Stomach (tissue), 4 donors: ENCODE measurements at regions not wholly inside any gene's neighbourhood (a gene's known extent, or its start where the extent isn't known, plus 50 kb on each side); places are given as distances from the start of the nearest gene placed in this dataset.

Experiments
- EP300 ChIP-seq: sonication (generic); formaldehyde crosslinking; IDR thresholded peaks from one replicate; pipeline ENCODE4 v1.6.1; 2017; ENCODE audit warnings: antibody characterized with exemption
- POLR2A ChIP-seq, 4 donors: fragments of 450-650 bp; IDR thresholded peaks; one replicate each; pipeline ENCODE4 v1.6.1; 2016; ENCODE audit warnings: antibody characterized with exemption in 4 of 4, control low read depth in 2 of 4, mild to moderate bottlenecking in 1 of 4, moderate library complexity in 1 of 4
- TF ChIP-seq, protein P1 (sequence below), 7 experiments: fragments of 450-650 bp in 4 of 7; fragments of 200-600 bp in 3 of 7; sonication (generic) in 3 of 7; IDR thresholded peaks; one replicate each; pipeline ENCODE4 v1.5.1; 2016 to 2019; ENCODE audit warnings: antibody characterized with exemption in 7 of 7, control low read depth in 2 of 7, mild to moderate bottlenecking in 1 of 7

DNA sequence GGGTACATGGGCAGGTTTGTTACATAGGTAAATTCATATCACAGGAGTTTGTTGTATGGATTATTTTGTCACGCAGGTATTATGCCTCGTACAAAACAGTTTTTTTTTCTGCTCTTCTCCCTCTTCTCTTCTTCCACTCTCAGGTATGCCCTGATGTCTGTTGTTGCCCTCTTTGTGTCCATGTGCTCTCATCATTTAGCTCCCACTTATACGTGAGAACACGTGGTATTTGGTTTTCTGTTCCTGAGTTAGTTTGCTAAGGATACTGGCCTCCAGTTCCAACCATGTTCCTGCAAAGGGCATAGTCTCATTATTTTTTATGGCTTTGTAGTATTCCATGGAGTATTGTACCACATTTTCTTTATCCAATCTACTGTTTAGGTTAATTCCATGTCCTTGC is 65.7 kb downstream of the UNC5CL start:
- TF ChIP-seq, protein P1, sequence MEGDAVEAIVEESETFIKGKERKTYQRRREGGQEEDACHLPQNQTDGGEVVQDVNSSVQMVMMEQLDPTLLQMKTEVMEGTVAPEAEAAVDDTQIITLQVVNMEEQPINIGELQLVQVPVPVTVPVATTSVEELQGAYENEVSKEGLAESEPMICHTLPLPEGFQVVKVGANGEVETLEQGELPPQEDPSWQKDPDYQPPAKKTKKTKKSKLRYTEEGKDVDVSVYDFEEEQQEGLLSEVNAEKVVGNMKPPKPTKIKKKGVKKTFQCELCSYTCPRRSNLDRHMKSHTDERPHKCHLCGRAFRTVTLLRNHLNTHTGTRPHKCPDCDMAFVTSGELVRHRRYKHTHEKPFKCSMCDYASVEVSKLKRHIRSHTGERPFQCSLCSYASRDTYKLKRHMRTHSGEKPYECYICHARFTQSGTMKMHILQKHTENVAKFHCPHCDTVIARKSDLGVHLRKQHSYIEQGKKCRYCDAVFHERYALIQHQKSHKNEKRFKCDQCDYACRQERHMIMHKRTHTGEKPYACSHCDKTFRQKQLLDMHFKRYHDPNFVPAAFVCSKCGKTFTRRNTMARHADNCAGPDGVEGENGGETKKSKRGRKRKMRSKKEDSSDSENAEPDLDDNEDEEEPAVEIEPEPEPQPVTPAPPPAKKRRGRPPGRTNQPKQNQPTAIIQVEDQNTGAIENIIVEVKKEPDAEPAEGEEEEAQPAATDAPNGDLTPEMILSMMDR (IDR thresholded peaks at IDR 0.05): no peak
- TF ChIP-seq POLR2A (IDR thresholded peaks at IDR 0.05) (no peak), EP300 (no peak)
